Esophagus muscularis mucosa (tissue), 4 donors: ENCODE measurements at regions not wholly inside any gene's neighbourhood (a gene's known extent, or its start where the extent isn't known, plus 50 kb on each side); places are given as distances from the start of the nearest gene placed in this dataset.

Experiments used
- DNase-seq: peaks from one replicate; pipeline ENCODE4 v3.0.0-alpha.2; 2017; ENCODE audit errors: extremely low spot score
- H3K27ac ChIP-seq, 4 donors: fragments of 200-600 bp; sonication (generic); replicated peaks in 1 of 4; 1 replicate in 3 of 4; 2 replicates in 1 of 4; pipeline ENCODE4 v1.5.1; 2016 to 2019; ENCODE audit warnings: mild to moderate bottlenecking in 1 of 4
- H3K27me3 ChIP-seq, 4 donors: fragments of 200-600 bp; sonication (generic); one replicate each; pipeline versions ENCODE4 v1.5.1 to v1.6.0; 2016 to 2019
- H3K36me3 ChIP-seq, 4 donors: fragments of 200-600 bp; sonication (generic); one replicate each; pipeline ENCODE4 v1.5.1; 2016 to 2019
- H3K4me1 ChIP-seq, 4 donors: fragments of 200-600 bp; sonication (generic); one replicate each; pipeline ENCODE4 v1.5.1; 2016 to 2019
- H3K4me3 ChIP-seq, 4 donors: fragments of 200-600 bp; sonication (generic); 1 replicate in 2 of 4; 2 replicates in 2 of 4; pipeline ENCODE4 v1.5.1; 2016 to 2019; ENCODE audit warnings: mild to moderate bottlenecking in 4 of 4, moderate library complexity in 1 of 4
- H3K9me3 ChIP-seq, 4 donors: fragments of 200-600 bp; sonication (generic); 1 replicate in 3 of 4; 2 replicates in 1 of 4; pipeline ENCODE4 v1.5.1; 2016 to 2019
- EP300 ChIP-seq: sonication (generic); formaldehyde crosslinking; IDR thresholded peaks from one replicate; pipeline ENCODE4 v1.6.1; 2017; ENCODE audit warnings: antibody characterized with exemption
- POLR2A ChIP-seq: fragments of 450-650 bp; IDR thresholded peaks from one replicate; pipeline ENCODE4 v1.6.1; 2017; ENCODE audit warnings: antibody characterized with exemption, moderate library complexity, mild to moderate bottlenecking, low read depth
- POLR2AphosphoS5 ChIP-seq, 2 donors: sonication (generic); formaldehyde crosslinking; IDR thresholded peaks; one replicate each; pipeline ENCODE4 v1.6.1; 2017; ENCODE audit warnings: antibody characterized with exemption in 2 of 2
- WGBS: methylation state at CpG from one replicate; pipeline ENCODE4 v1.1.5; 2018; 5-methylcytosine and 5-hydroxymethylcytosine counted together
- intact Hi-C: fragments of 100-400 bp; cut with DNase I; formaldehyde crosslinking; loops from one replicate; pipeline ENCODE4 v1.15.1; 2023
- TF ChIP-seq, protein P1 (sequence below), 3 experiments: fragments of 200-600 bp in 2 of 3; fragments of 450-650 bp in 1 of 3; sonication (generic) in 2 of 3; IDR thresholded peaks; one replicate each; pipeline ENCODE4 v1.5.1; 2017 to 2019; ENCODE audit warnings: antibody characterized with exemption in 3 of 3, mild to moderate bottlenecking in 2 of 3, moderate library complexity in 1 of 3

DNA sequence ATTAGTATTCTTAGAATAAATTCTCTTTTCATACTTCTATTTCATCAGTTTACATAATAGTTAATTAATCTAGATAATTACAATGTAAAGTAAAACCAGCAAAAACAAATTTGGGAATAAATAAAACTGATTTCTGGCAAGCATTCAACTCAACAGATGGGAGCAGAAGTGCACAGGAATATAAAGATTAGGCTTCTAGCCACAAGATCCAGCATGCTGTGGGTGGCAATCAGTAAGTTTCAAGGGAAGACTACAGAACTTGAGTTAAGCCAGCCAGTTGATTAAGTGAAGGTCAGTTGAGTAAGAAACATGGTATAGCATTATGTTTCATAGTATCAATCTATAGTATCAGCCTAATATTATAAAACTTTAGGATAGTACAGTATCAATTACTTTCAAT, 324.2 kb upstream of the AADAT start:
- no peak overlapping the region for H3K27ac ChIP-seq
- no peak for TF ChIP-seq POLR2AphosphoS5 (IDR thresholded peaks at IDR 0.05)
- TF ChIP-seq, protein P1, sequence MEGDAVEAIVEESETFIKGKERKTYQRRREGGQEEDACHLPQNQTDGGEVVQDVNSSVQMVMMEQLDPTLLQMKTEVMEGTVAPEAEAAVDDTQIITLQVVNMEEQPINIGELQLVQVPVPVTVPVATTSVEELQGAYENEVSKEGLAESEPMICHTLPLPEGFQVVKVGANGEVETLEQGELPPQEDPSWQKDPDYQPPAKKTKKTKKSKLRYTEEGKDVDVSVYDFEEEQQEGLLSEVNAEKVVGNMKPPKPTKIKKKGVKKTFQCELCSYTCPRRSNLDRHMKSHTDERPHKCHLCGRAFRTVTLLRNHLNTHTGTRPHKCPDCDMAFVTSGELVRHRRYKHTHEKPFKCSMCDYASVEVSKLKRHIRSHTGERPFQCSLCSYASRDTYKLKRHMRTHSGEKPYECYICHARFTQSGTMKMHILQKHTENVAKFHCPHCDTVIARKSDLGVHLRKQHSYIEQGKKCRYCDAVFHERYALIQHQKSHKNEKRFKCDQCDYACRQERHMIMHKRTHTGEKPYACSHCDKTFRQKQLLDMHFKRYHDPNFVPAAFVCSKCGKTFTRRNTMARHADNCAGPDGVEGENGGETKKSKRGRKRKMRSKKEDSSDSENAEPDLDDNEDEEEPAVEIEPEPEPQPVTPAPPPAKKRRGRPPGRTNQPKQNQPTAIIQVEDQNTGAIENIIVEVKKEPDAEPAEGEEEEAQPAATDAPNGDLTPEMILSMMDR (IDR thresholded peaks at IDR 0.05) = no peak
- TF ChIP-seq EP300 = no peak
- TF ChIP-seq POLR2A = no peak
- H3K4me3 ChIP-seq = no peak overlapping the region
- no peak for DNase-seq
- H3K27me3 ChIP-seq = no peaks in the 10 kb centered on the region
- H3K36me3 ChIP-seq = no peaks in the 10 kb centered on the region
- H3K4me1 ChIP-seq = no peaks in the 10 kb centered on the region
- H3K9me3 ChIP-seq = no peaks in the 10 kb centered on the region
- intact Hi-C loops = no loop called here

DNA sequence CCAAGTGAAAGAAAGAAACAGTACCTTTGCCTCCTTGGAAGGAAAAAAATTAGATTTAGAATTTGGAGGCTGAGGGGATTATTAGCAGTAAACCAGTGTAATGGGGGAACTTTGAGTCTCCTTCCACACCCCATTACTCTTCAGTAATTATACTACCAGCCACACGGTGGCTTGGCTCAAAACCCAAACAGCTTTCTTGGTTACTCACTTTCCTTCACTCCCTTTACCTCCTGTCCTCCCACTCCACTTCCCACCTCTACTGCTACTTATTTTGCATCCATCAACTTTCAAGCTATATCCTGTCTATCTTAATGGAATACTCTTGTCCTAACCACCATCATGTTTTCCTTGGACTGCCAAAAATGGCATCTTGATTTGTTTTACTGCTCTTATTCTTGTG, 310.6 kb upstream of the AADAT start:
- TF ChIP-seq EP300 (no peak), POLR2A (no peak), POLR2AphosphoS5 (IDR thresholded peaks at IDR 0.05) (no peak)
- TF ChIP-seq, protein P1 (IDR thresholded peaks at IDR 0.05) = no peak
- no peak for DNase-seq
- intact Hi-C loops = no loop called here
- H3K4me3 ChIP-seq = no peak overlapping the region
- no peak overlapping the region for H3K27ac ChIP-seq
- H3K36me3 ChIP-seq = no peaks in the 10 kb centered on the region
- 19% methylated on average over 1 of the region's 1 CpG for WGBS
- no peaks in the 10 kb centered on the region for H3K27me3 ChIP-seq
- no peaks in the 10 kb centered on the region for H3K4me1 ChIP-seq
- H3K9me3 ChIP-seq = no peaks in the 10 kb centered on the region

DNA sequence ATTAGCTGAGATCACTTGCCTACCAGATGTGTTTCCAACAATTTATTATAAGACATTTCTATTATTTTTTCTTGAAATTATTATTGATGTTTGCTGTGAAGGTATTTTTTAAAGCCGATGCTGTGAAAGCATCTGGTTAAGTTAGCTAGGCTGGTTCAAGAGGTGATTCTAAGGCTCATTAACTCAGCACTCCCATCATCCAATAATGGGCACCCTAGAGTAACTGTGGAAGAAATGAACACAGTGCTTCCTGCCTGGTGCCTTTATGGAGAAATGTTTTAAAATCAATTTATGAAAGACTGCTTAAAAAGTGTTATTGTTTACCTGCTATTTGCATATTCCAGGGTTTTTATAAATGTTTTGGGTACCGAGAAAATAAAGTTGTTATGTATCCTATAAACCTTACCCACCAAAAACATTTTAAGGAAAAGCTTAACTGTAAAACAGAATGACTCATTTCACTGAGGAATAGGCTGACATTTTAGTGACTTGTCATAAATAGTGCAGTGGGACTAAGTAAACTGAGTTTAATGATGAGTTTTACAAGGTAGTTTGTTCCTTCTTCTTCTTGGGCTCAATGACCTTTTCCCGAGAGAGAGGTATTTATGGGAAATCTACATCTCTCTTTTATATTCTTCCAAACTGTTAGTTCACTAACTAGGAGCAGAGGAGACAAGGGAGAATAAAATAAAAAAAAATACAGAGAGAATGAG, 310.0 kb upstream of the AADAT start:
- Histone ChIP-seq H3K4me3 (no peak overlapping the region), H3K27ac (no peak overlapping the region), H3K9me3 (no peaks in the 10 kb centered on the region), H3K4me1 (no peaks in the 10 kb centered on the region), H3K36me3 (no peaks in the 10 kb centered on the region), H3K27me3 (no peaks in the 10 kb centered on the region)
- intact Hi-C loops = no loop called here
- WGBS = 78% methylated on average over 3 of the region's 3 CpGs
- TF ChIP-seq, protein P1 (IDR thresholded peaks at IDR 0.05) = no peak
- TF ChIP-seq POLR2A = no peak
- TF ChIP-seq EP300 = no peak
- no peak for TF ChIP-seq POLR2AphosphoS5 (IDR thresholded peaks at IDR 0.05)
- DNase-seq = no peak

DNA sequence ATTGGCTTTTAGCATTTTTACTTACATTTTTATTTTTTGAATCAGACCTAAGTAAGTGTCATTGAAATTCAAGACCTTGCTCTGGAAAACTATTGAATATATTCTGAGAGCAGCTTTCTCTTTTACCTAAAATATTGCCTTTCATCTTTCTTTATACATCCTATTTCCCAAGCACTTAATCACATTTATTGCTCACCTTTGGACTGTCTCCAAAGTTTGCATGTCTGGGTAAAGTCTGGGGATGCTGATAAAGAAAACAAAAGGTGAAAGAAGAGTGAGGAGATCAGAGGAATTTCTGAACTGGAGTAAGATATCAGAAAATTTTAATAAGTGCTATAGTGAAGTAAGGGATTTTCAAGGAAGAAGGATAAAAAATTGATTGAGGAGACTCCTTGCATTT, 308.5 kb upstream of the AADAT start:
- intact Hi-C loops = no loop called here
- TF ChIP-seq POLR2A (no peak), POLR2AphosphoS5 (IDR thresholded peaks at IDR 0.05) (no peak), EP300 (no peak)
- TF ChIP-seq, protein P1 (IDR thresholded peaks at IDR 0.05) = no peak
- Histone ChIP-seq H3K27me3 (no peaks in the 10 kb centered on the region), H3K36me3 (no peaks in the 10 kb centered on the region), H3K9me3 (no peaks in the 10 kb centered on the region), H3K4me3 (no peak overlapping the region), H3K27ac (no peak overlapping the region), H3K4me1 (no peaks in the 10 kb centered on the region)
- no peak for DNase-seq

DNA sequence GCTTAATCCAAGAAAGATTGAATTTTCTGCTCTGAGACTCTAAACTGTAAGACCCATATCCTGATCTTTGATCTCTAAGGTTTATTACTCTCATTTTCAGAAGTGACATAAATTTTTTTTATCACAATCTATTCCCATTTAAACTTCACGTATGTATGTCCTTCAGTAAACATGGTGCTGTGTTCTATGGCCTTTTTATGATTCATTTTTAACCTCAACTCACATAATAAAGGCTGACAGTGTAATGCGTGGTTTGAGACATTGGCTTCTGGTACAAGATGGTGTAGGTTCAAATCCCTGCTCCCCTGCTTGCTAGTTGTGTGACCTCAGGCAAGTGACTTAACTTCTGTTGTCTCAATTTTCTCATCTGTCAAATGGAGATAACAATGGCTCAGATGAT, 306.0 kb upstream of the AADAT start:
- TF ChIP-seq, protein P1 (IDR thresholded peaks at IDR 0.05) = no peak
- TF ChIP-seq EP300 (no peak), POLR2A (no peak), POLR2AphosphoS5 (IDR thresholded peaks at IDR 0.05) (no peak)
- Histone ChIP-seq H3K4me1 (no peaks in the 10 kb centered on the region), H3K36me3 (no peaks in the 10 kb centered on the region), H3K27me3 (no peaks in the 10 kb centered on the region), H3K27ac (no peak overlapping the region), H3K4me3 (no peak overlapping the region), H3K9me3 (no peaks in the 10 kb centered on the region)
- WGBS = 84% methylated on average over 2 of the region's 2 CpGs
- intact Hi-C loops = no loop called here
- DNase-seq = no peak
